PFSK-1 (cell line): ENCODE measurements at regions not wholly inside any gene's neighbourhood (a gene's known extent, or its start where the extent isn't known, plus 50 kb on each side); places are given as distances from the start of the nearest gene placed in this dataset.

Experiments used
- FOXP2 ChIP-seq: optimal IDR thresholded peaks from 2 replicates; pipeline ENCODE3; 2011; ENCODE audit warnings: borderline replicate concordance, control low read depth, inconsistent platforms; ENCODE audit not compliant: insufficient read depth; ENCODE audit errors: extremely low read length, extremely low read depth
- POLR2AphosphoS5 ChIP-seq: IDR thresholded peaks from 2 replicates; pipeline ENCODE4 v1.6.1; 2012; ENCODE audit warnings: low read depth, mild to moderate bottlenecking, control low read depth, low read length, moderate library complexity
- SIN3A ChIP-seq: IDR thresholded peaks from 2 replicates; pipeline ENCODE4 v1.6.1; 2012; ENCODE audit warnings: mild to moderate bottlenecking, low read length, moderate library complexity, borderline replicate concordance; ENCODE audit not compliant: insufficient read depth
- TAF1 ChIP-seq: IDR thresholded peaks from 2 replicates; pipeline ENCODE4 v1.6.1; 2012; ENCODE audit warnings: low read length, control low read depth, borderline replicate concordance; ENCODE audit not compliant: insufficient read depth
- TF ChIP-seq, protein P1 (sequence below), 2 experiments: IDR thresholded peaks; 2 replicates each; pipeline versions ENCODE4 v1.6.1 to v1.8.0; 2011 to 2012; ENCODE audit warnings: low read depth in 2 of 2, low read length in 2 of 2, control low read depth in 1 of 2, inconsistent platforms in 1 of 2, mild to moderate bottlenecking in 1 of 2, moderate library complexity in 1 of 2; ENCODE audit not compliant: insufficient read depth in 1 of 2

- TF ChIP-seq FOXP2 (no peak), TAF1 (no peak), SIN3A (no peak), POLR2AphosphoS5 (no peak)
- TF ChIP-seq, protein P1, sequence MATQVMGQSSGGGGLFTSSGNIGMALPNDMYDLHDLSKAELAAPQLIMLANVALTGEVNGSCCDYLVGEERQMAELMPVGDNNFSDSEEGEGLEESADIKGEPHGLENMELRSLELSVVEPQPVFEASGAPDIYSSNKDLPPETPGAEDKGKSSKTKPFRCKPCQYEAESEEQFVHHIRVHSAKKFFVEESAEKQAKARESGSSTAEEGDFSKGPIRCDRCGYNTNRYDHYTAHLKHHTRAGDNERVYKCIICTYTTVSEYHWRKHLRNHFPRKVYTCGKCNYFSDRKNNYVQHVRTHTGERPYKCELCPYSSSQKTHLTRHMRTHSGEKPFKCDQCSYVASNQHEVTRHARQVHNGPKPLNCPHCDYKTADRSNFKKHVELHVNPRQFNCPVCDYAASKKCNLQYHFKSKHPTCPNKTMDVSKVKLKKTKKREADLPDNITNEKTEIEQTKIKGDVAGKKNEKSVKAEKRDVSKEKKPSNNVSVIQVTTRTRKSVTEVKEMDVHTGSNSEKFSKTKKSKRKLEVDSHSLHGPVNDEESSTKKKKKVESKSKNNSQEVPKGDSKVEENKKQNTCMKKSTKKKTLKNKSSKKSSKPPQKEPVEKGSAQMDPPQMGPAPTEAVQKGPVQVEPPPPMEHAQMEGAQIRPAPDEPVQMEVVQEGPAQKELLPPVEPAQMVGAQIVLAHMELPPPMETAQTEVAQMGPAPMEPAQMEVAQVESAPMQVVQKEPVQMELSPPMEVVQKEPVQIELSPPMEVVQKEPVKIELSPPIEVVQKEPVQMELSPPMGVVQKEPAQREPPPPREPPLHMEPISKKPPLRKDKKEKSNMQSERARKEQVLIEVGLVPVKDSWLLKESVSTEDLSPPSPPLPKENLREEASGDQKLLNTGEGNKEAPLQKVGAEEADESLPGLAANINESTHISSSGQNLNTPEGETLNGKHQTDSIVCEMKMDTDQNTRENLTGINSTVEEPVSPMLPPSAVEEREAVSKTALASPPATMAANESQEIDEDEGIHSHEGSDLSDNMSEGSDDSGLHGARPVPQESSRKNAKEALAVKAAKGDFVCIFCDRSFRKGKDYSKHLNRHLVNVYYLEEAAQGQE (IDR thresholded peaks at IDR 0.05; ENCODE audit: insufficient read depth in 1 of 2, low read depth in 2 of 2, low read length in 2 of 2): no peak
Observed at GRCh38 chr6:140153703-140154102, 779.3 kb upstream of the CITED2 start.

DNA sequence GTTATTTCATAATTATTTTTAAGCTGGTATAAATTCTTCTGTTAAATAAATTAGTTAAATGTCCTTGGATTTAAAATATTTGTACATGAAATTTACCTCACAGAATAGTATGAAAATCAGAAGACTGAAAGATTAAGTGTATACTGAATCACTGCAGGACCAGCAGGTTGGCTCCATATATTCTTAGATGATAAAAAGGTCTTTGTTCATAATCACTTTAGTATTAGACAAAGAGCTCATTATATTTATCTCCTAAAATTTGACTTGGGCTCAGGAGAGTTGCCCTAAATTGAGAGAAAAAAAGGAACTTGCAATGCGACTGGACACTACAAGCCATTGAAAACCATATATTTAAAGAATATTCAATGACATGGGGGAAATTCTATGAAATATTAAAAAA lies 766.4 kb upstream of the CITED2 start:
- TF ChIP-seq SIN3A (no peak), TAF1 (no peak), POLR2AphosphoS5 (no peak), FOXP2 (no peak)
- TF ChIP-seq, protein P1 (IDR thresholded peaks at IDR 0.05; ENCODE audit: insufficient read depth in 1 of 2, low read depth in 2 of 2, low read length in 2 of 2): no peak

- no peak for TF ChIP-seq SIN3A
- TF ChIP-seq, protein P1 (IDR thresholded peaks at IDR 0.05; ENCODE audit: insufficient read depth in 1 of 2, low read depth in 2 of 2, low read length in 2 of 2): no peak
- no peak for TF ChIP-seq POLR2AphosphoS5
- TF ChIP-seq FOXP2: no peak
- no peak for TF ChIP-seq TAF1
Observed at GRCh38 chr6:140138311-140139010, 764.0 kb upstream of the CITED2 start.

DNA sequence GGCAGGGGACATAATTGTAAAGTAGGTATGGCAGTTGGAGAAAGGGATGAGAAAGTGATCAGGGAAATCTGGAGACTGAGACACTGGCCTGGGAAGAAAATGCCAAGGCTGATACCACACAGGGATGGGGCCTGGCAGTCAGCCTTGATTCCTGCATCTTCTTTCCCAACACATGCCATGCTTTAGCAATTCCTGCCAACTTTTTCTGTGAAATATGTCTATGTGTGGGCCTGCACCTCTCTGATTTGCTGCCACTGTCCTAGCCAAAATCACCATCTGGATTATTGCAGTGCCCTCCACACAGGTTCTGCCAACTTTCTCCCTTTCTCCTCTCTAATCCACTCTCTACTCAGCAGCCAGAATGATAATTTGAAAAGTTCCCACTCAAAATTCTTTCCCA lies 759.8 kb upstream of the CITED2 start:
- TF ChIP-seq SIN3A: no peak
- TF ChIP-seq, protein P1 (IDR thresholded peaks at IDR 0.05; ENCODE audit: insufficient read depth in 1 of 2, low read depth in 2 of 2, low read length in 2 of 2): no peak
- TF ChIP-seq TAF1: no peak
- TF ChIP-seq POLR2AphosphoS5: no peak
- TF ChIP-seq FOXP2: no peak

GRCh38 chr6:140130074-140130473 lies 755.6 kb upstream of the CITED2 start:
- no peak for TF ChIP-seq SIN3A
- no peak for TF ChIP-seq TAF1
- TF ChIP-seq FOXP2: no peak
- TF ChIP-seq, protein P1 (IDR thresholded peaks at IDR 0.05; ENCODE audit: insufficient read depth in 1 of 2, low read depth in 2 of 2, low read length in 2 of 2): no peak
- no peak for TF ChIP-seq POLR2AphosphoS5
